HG03571 (cell line): ENCODE measurements at regions not wholly inside any gene's neighbourhood (a gene's known extent, or its start where the extent isn't known, plus 50 kb on each side); places are given as distances from the start of the nearest gene placed in this dataset.

Experiments used
- ATAC-seq: cut with Tn5 transposase; IDR thresholded peaks from one replicate; pipeline ENCODE4 v1.9.1; 2021; ENCODE audit not compliant: unreplicated experiment

GRCh38 chr10:3226960-3227744 is 54.6 kb upstream of the PITRM1 start:
- no peak for ATAC-seq

GRCh38 chr10:3225561-3225960 is 53.0 kb upstream of the PITRM1 start:
- ATAC-seq, result no peak

GRCh38 chr10:3224241-3224640 is 51.7 kb upstream of the PITRM1 start:
- no peak for ATAC-seq

GRCh38 chr10:3222626-3223025 is 50.0 kb upstream of the PITRM1 start:
- no peak for ATAC-seq
